ENCODE measurements at regions not wholly inside any gene's neighbourhood (a gene's known extent, or its start where the extent isn't known, plus 50 kb on each side); places are given as distances from the start of the nearest gene placed in this dataset.

- no peak overlapping the region for H2AFZ ChIP-seq (ENCODE audit: low read depth, low read length, poor library complexity, severe bottlenecking)
- DNase-seq (ENCODE audit: low read depth, low spot score) (no peak), ATAC-seq (no peak)
- no peaks in the 10 kb centered on the region for H3K9me2 ChIP-seq (ENCODE audit: insufficient read depth)
- TF ChIP-seq RAD21 (IDR thresholded peaks at IDR 0.05; ENCODE audit: low read depth) (no peak), EZH2 (IDR thresholded peaks at IDR 0.05) (no peak), EZH2phosphoT487 (IDR thresholded peaks at IDR 0.05; ENCODE audit: borderline replicate concordance) (no peak), CTCF (IDR thresholded peaks at IDR 0.05 in 2 of 3, conservative IDR thresholded peaks at IDR 0.05 in 1 of 3; ENCODE audit: borderline replicate concordance in 1 of 3, insufficient read depth in 1 of 3, low read depth in 2 of 3, low read length in 2 of 3) (no peak), REST (IDR thresholded peaks at IDR 0.05; ENCODE audit: low read depth) (no peak), SIN3A (IDR thresholded peaks at IDR 0.05; ENCODE audit: low read depth) (no peak), POLR2AphosphoS5 (IDR thresholded peaks at IDR 0.05; ENCODE audit: low read depth, low read length) (no peak), ZFX (IDR thresholded peaks at IDR 0.05) (no peak), TCF7L2 (IDR thresholded peaks at IDR 0.05; ENCODE audit: borderline replicate concordance, extremely low read depth, insufficient read depth, insufficient read length) (no peak), POLR2A (IDR thresholded peaks at IDR 0.05; ENCODE audit: borderline replicate concordance, extremely low read depth, insufficient read depth, insufficient read length) (no peak)
- TF ChIP-seq, protein P1, sequence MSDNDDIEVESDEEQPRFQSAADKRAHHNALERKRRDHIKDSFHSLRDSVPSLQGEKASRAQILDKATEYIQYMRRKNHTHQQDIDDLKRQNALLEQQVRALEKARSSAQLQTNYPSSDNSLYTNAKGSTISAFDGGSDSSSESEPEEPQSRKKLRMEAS (IDR thresholded peaks at IDR 0.05) = no peak
- TF ChIP-seq, protein P2, sequence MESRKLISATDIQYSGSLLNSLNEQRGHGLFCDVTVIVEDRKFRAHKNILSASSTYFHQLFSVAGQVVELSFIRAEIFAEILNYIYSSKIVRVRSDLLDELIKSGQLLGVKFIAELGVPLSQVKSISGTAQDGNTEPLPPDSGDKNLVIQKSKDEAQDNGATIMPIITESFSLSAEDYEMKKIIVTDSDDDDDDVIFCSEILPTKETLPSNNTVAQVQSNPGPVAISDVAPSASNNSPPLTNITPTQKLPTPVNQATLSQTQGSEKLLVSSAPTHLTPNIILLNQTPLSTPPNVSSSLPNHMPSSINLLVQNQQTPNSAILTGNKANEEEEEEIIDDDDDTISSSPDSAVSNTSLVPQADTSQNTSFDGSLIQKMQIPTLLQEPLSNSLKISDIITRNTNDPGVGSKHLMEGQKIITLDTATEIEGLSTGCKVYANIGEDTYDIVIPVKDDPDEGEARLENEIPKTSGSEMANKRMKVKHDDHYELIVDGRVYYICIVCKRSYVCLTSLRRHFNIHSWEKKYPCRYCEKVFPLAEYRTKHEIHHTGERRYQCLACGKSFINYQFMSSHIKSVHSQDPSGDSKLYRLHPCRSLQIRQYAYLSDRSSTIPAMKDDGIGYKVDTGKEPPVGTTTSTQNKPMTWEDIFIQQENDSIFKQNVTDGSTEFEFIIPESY (IDR thresholded peaks at IDR 0.05; ENCODE audit: extremely low read depth, insufficient replicate concordance, low read length) = no peak
- H3K9me3 ChIP-seq (ENCODE audit: control insufficient read depth in 1 of 2, insufficient read depth in 1 of 2, low read depth in 1 of 2, low read length in 2 of 2) = peaks cover 0 to 17% of the 10 kb centered on the region in 2 experiments; a peak in 1 of 4 replicates
- no peak overlapping the region for H3K9ac ChIP-seq (ENCODE audit: low read length)
- CTCF ChIA-PET = no interaction called here
- H3K27ac ChIP-seq (ENCODE audit: low read depth, low read length) = no peak overlapping the region
- H3K4me1 ChIP-seq (ENCODE audit: control insufficient read depth in 1 of 2, insufficient read depth in 2 of 2, low read length in 2 of 2) = no peaks in the 10 kb centered on the region
- H3K4me2 ChIP-seq (ENCODE audit: low read length) = no peak overlapping the region
- H3K36me3 ChIP-seq (ENCODE audit: control insufficient read depth in 1 of 2, insufficient read depth in 2 of 2, low read length in 2 of 2) = no peaks in the 10 kb centered on the region
- no peaks in the 10 kb centered on the region for H3K27me3 ChIP-seq (ENCODE audit: insufficient read depth, low read length)
- H3K4me3 ChIP-seq (replicated peaks in 1 of 2; ENCODE audit: low read depth in 1 of 2, low read length in 2 of 2) = no peak overlapping the region
- no peaks in the 10 kb centered on the region for H3K79me2 ChIP-seq (ENCODE audit: insufficient read depth, low read length)
- RAD21 ChIA-PET (ENCODE audit: low non-redundant PET in 1 of 2, low total read pairs in 2 of 2, uncharacterized antibody in 2 of 2, unreplicated experiment in 2 of 2) = no interaction called here
- intact Hi-C loops (cut with micrococcal nuclease) = no loop called here
- H4K20me1 ChIP-seq (ENCODE audit: insufficient read depth) = no peaks in the 10 kb centered on the region
- no TSS peak for BruUV-seq (replicated peaks)
- POLR2A ChIA-PET = no interaction called here
These were observed 557.9 kb upstream of the CDH11 start for GRCh38 chr16:65679785-65680184.
